Immature natural killer cell (primary cell): ENCODE measurements at regions not wholly inside any gene's neighbourhood (a gene's known extent, or its start where the extent isn't known, plus 50 kb on each side); places are given as distances from the start of the nearest gene placed in this dataset.

ENCODE experiments used
- DNase-seq, 3 donors: peaks; one replicate each; pipeline ENCODE4 v3.0.0; 2022; ENCODE audit warnings: mixed read lengths in 1 of 3
- H3K27ac Mint-ChIP-seq, 6 donors: one replicate each; pipeline ENCODE4 v1.8.0; 2020; ENCODE audit warnings: mixed read lengths in 6 of 6, mild to moderate bottlenecking in 5 of 6, inconsistent platforms in 4 of 6, moderate library complexity in 3 of 6
- H3K27me3 Mint-ChIP-seq, 3 donors: one replicate each; pipeline ENCODE4 v1.8.0; 2020 to 2021; ENCODE audit warnings: low read depth in 3 of 3, mild to moderate bottlenecking in 3 of 3, mixed read lengths in 3 of 3, moderate library complexity in 3 of 3, inconsistent platforms in 1 of 3
- H3K36me3 Mint-ChIP-seq, 3 donors: one replicate each; pipeline ENCODE4 v1.8.0; 2020; ENCODE audit warnings: mixed read lengths in 3 of 3, inconsistent platforms in 2 of 3, mild to moderate bottlenecking in 2 of 3
- H3K4me1 Mint-ChIP-seq, 2 donors: one replicate each; pipeline ENCODE4 v1.8.0; 2020; ENCODE audit warnings: inconsistent platforms in 2 of 2, mild to moderate bottlenecking in 2 of 2, mixed read lengths in 2 of 2, moderate library complexity in 1 of 2
- H3K4me3 Mint-ChIP-seq, 5 donors: one replicate each; pipeline ENCODE4 v1.8.0; 2020; ENCODE audit warnings: mild to moderate bottlenecking in 5 of 5, mixed read lengths in 5 of 5, inconsistent platforms in 3 of 5, moderate library complexity in 3 of 5
- H3K9me3 Mint-ChIP-seq, 6 donors: one replicate each; pipeline ENCODE4 v1.8.0; 2020; ENCODE audit warnings: mild to moderate bottlenecking in 6 of 6, mixed read lengths in 6 of 6, inconsistent platforms in 4 of 6, moderate library complexity in 3 of 6

- no peak for DNase-seq
- peaks cover 0 to 5% (median under 1%) of the 10 kb centered on the region in 6 donors for H3K9me3 Mint-ChIP-seq
- no peaks in the 10 kb centered on the region for H3K36me3 Mint-ChIP-seq
- no peak overlapping the region for H3K4me3 Mint-ChIP-seq
- H3K4me1 Mint-ChIP-seq: no peaks in the 10 kb centered on the region
- peaks cover 0 to 3% (median 2%) of the 10 kb centered on the region in 3 donors for H3K27me3 Mint-ChIP-seq
- H3K27ac Mint-ChIP-seq: no peak overlapping the region
Measured at GRCh38 chr7:47032536-47032908, 549.4 kb downstream of the TNS3 start.

- H3K27me3 Mint-ChIP-seq: peaks cover 0 to 3% (median 2%) of the 10 kb centered on the region in 3 donors
- no peak overlapping the region for H3K4me3 Mint-ChIP-seq
- H3K9me3 Mint-ChIP-seq: peaks cover 0 to 5% (median under 1%) of the 10 kb centered on the region in 6 donors
- H3K27ac Mint-ChIP-seq: no peak overlapping the region
- no peaks in the 10 kb centered on the region for H3K36me3 Mint-ChIP-seq
- no peaks in the 10 kb centered on the region for H3K4me1 Mint-ChIP-seq
- no peak for DNase-seq
Measured at GRCh38 chr7:47031786-47032535, 550.0 kb downstream of the TNS3 start.

GRCh38 chr7:47028284-47028683, 553.6 kb downstream of the TNS3 start:
- Mint-ChIP-seq H3K9me3 (peaks cover 0 to 6% (median 0%) of the 10 kb centered on the region in 6 donors), H3K4me3 (no peak overlapping the region), H3K27ac (no peak overlapping the region), H3K36me3 (no peaks in the 10 kb centered on the region), H3K27me3 (peaks cover 0 to 3% (median 0%) of the 10 kb centered on the region in 3 donors), H3K4me1 (no peaks in the 10 kb centered on the region)
- DNase-seq: no peak

GRCh38 chr7:47027695-47028240, 554.1 kb downstream of the TNS3 start:
- DNase-seq: no peak
- H3K4me3 Mint-ChIP-seq: no peak overlapping the region
- no peak overlapping the region for H3K27ac Mint-ChIP-seq
- no peaks in the 10 kb centered on the region for H3K4me1 Mint-ChIP-seq
- peaks cover 0 to 3% (median 0%) of the 10 kb centered on the region in 3 donors for H3K27me3 Mint-ChIP-seq
- peaks cover 0 to 6% (median 0%) of the 10 kb centered on the region in 6 donors for H3K9me3 Mint-ChIP-seq
- no peaks in the 10 kb centered on the region for H3K36me3 Mint-ChIP-seq

- Mint-ChIP-seq H3K4me1 (no peaks in the 10 kb centered on the region), H3K4me3 (no peak overlapping the region), H3K36me3 (no peaks in the 10 kb centered on the region), H3K27ac (no peak overlapping the region), H3K9me3 (peaks cover 0 to 6% (median 0%) of the 10 kb centered on the region in 6 donors), H3K27me3 (peaks cover 0 to 3% (median 0%) of the 10 kb centered on the region in 3 donors)
- no peak for DNase-seq
Measured at GRCh38 chr7:47026780-47027361, 555.0 kb downstream of the TNS3 start.

GRCh38 chr7:47024991-47025390, 556.9 kb downstream of the TNS3 start:
- Mint-ChIP-seq H3K4me3 (no peak overlapping the region), H3K27ac (no peak overlapping the region), H3K27me3 (no peaks in the 10 kb centered on the region), H3K9me3 (peaks cover 0 to 11% (median 1%) of the 10 kb centered on the region in 6 donors), H3K4me1 (no peaks in the 10 kb centered on the region), H3K36me3 (no peaks in the 10 kb centered on the region)
- DNase-seq: no peak

- DNase-seq: no peak
- H3K9me3 Mint-ChIP-seq: peaks cover 0 to 17% (median under 1%) of the 10 kb centered on the region in 6 donors
- no peaks in the 10 kb centered on the region for H3K4me1 Mint-ChIP-seq
- H3K27me3 Mint-ChIP-seq: peaks cover 0 to 3% (median 0%) of the 10 kb centered on the region in 3 donors
- H3K27ac Mint-ChIP-seq: no peak overlapping the region
- H3K36me3 Mint-ChIP-seq: no peaks in the 10 kb centered on the region
- no peak overlapping the region for H3K4me3 Mint-ChIP-seq
Measured at GRCh38 chr7:47008461-47008860, 573.5 kb downstream of the TNS3 start.

GRCh38 chr7:47007471-47007870, 574.4 kb downstream of the TNS3 start:
- no peaks in the 10 kb centered on the region for H3K4me1 Mint-ChIP-seq
- no peak overlapping the region for H3K4me3 Mint-ChIP-seq
- H3K9me3 Mint-ChIP-seq: peaks cover 0 to 16% (median 3%) of the 10 kb centered on the region in 6 donors
- peaks cover 0 to 3% (median 0%) of the 10 kb centered on the region in 3 donors for H3K27me3 Mint-ChIP-seq
- no peak for DNase-seq
- no peak overlapping the region for H3K27ac Mint-ChIP-seq
- no peaks in the 10 kb centered on the region for H3K36me3 Mint-ChIP-seq

- Mint-ChIP-seq H3K9me3 (peaks cover 0 to 12% (median 1%) of the 10 kb centered on the region in 6 donors), H3K27ac (no peak overlapping the region), H3K4me1 (no peaks in the 10 kb centered on the region), H3K36me3 (no peaks in the 10 kb centered on the region), H3K27me3 (peaks cover 0 to 3% (median 0%) of the 10 kb centered on the region in 3 donors), H3K4me3 (no peak overlapping the region)
- no peak for DNase-seq
Measured at GRCh38 chr7:47000561-47000960, 581.4 kb downstream of the TNS3 start.

GRCh38 chr7:46999866-47000265, 582.0 kb downstream of the TNS3 start:
- no peak for DNase-seq
- no peak overlapping the region for H3K4me3 Mint-ChIP-seq
- H3K27ac Mint-ChIP-seq: no peak overlapping the region
- peaks cover 0 to 12% (median 2%) of the 10 kb centered on the region in 6 donors for H3K9me3 Mint-ChIP-seq
- no peaks in the 10 kb centered on the region for H3K4me1 Mint-ChIP-seq
- peaks cover 0 to 3% (median 0%) of the 10 kb centered on the region in 3 donors for H3K27me3 Mint-ChIP-seq
- no peaks in the 10 kb centered on the region for H3K36me3 Mint-ChIP-seq

- Mint-ChIP-seq H3K4me3 (no peak overlapping the region), H3K9me3 (peaks cover 0 to 9% (median 4%) of the 10 kb centered on the region in 6 donors), H3K27ac (no peak overlapping the region), H3K4me1 (no peaks in the 10 kb centered on the region), H3K27me3 (peaks cover 0 to 3% (median 0%) of the 10 kb centered on the region in 3 donors), H3K36me3 (no peaks in the 10 kb centered on the region)
- DNase-seq: no peak
Measured at GRCh38 chr7:46996972-46997371, 584.9 kb downstream of the TNS3 start.

GRCh38 chr7:46993396-46993795, 588.5 kb downstream of the TNS3 start:
- H3K27ac Mint-ChIP-seq: no peak overlapping the region
- peaks cover 0 to 3% (median 0%) of the 10 kb centered on the region in 3 donors for H3K27me3 Mint-ChIP-seq
- DNase-seq: no peak
- H3K36me3 Mint-ChIP-seq: no peaks in the 10 kb centered on the region
- H3K4me3 Mint-ChIP-seq: no peak overlapping the region
- peaks cover 0 to 9% (median 1%) of the 10 kb centered on the region in 6 donors for H3K9me3 Mint-ChIP-seq
- no peaks in the 10 kb centered on the region for H3K4me1 Mint-ChIP-seq

- no peak overlapping the region for H3K27ac Mint-ChIP-seq
- H3K27me3 Mint-ChIP-seq: no peaks in the 10 kb centered on the region
- peaks cover 0 to 16% (median 4%) of the 10 kb centered on the region in 6 donors for H3K9me3 Mint-ChIP-seq
- no peak overlapping the region for H3K4me3 Mint-ChIP-seq
- no peak for DNase-seq
- H3K36me3 Mint-ChIP-seq: no peaks in the 10 kb centered on the region
- H3K4me1 Mint-ChIP-seq: no peaks in the 10 kb centered on the region
Measured at GRCh38 chr7:46990761-46991160, 591.1 kb downstream of the TNS3 start.

GRCh38 chr7:46989247-46989646, 592.7 kb downstream of the TNS3 start:
- H3K36me3 Mint-ChIP-seq: no peaks in the 10 kb centered on the region
- peaks cover 2 to 7% (median 6%) of the 10 kb centered on the region in 6 donors for H3K9me3 Mint-ChIP-seq
- H3K27ac Mint-ChIP-seq: no peak overlapping the region
- DNase-seq: no peak
- no peaks in the 10 kb centered on the region for H3K27me3 Mint-ChIP-seq
- no peak overlapping the region for H3K4me3 Mint-ChIP-seq
- H3K4me1 Mint-ChIP-seq: no peaks in the 10 kb centered on the region
